DMS53 treated with DMSO at 0.1 percent for 48 hours (cell line): ENCODE measurements at regions not wholly inside any gene's neighbourhood (a gene's known extent, or its start where the extent isn't known, plus 50 kb on each side); places are given as distances from the start of the nearest gene placed in this dataset.
"Not testable (repeated sequence)": the region's sequence is repeated elsewhere in the genome, so short reads cannot be mapped to it uniquely, and the experiment has no call there.

Source experiments
- DNase-seq: peaks from one replicate; lab custom pipeline; 2025; ENCODE audit not compliant: unreplicated experiment; lab: John Stamatoyannopoulos, UW

DNA sequence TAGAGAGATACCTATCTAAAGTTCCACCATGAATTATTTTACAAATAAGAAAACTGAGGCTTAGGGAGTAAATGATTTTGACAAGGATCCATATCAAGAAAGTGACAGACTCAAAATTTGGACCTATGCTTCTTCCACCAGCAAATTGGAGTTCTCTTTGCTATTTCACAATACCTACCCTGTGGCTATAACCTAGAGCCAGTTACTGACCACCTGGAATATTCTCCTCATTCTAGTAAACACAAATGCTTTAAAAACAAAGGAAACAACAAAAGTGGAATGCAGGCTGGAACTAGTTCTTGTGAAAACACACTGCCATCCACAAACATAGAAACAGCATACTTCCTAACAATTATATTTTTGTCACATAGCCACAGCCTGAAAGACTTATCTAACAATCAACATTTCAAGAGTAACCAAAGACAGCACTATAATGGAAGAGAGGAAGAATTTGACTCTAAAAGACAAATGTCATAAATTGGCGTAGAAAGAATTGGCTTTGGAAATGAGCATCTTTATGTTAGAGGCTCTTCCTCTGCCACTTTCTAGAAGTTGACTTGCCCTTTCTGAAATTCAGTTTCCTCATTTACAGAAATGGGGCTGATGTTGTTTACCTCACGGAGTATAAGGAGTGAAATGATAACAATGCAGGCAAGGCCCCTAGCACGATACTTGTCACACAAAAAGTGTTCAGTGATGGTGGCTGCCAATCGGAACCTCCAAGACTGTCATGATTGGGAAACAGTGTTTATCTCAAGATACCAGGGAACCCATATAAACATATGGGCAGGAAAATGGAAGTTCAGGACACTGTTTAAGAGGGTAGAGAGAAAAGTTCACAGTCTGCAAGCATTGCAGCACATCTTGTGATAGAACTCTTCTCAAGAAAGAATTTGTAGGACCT is 138.6 kb upstream of the LGR5 start:
- DNase-seq: no peak

- no peak for DNase-seq
Measured at GRCh38 chr12:71299541-71300376, 139.8 kb upstream of the LGR5 start.

GRCh38 chr12:71297930-71298329 is 140.1 kb upstream of the TSPAN8 start:
- DNase-seq: no peak

DNA sequence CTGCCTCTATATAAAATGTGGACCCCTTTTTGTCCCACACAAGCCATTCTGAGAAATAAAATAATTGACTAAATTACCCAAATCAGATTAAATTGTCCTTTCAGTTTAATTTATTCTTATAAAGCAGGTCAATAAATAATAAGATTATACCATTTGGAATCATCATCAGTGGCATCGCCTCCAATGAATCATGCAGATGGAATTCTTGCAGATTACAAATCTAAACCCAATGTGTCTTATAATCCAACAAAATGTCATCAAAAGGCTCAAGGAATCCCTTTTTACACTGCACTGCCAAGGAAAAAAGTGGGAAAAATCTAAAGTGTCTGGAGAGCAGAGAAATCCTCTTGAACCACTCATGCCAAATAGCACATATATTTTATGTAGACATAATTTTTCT is 138.2 kb upstream of the TSPAN8 start:
- no peak for DNase-seq

GRCh38 chr12:71291746-71292145 is 133.9 kb upstream of the TSPAN8 start:
- no peak for DNase-seq

GRCh38 chr12:71283883-71284282 is 126.1 kb upstream of the TSPAN8 start:
- DNase-seq: no peak

DNA sequence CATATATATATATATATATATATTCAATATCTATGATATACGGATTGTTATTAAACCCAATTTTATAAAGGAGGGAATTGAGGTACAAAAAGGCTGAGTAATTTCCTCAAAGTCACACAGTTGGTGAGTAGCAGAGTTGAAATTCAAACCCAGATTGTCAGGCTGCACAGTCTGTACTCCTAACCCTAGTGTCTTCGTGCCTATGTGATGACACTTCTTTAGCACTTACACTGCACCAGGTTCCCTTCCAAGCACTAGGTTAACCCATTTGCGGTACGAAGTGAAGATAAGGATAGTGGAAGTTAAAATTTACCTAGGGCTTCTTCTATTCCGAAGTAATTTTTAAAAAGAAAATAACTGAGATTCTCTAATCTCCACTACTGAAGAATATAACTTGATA is 125.1 kb upstream of the TSPAN8 start:
- no peak for DNase-seq

- DNase-seq: no peak
Measured at GRCh38 chr12:71282020-71282419, 124.2 kb upstream of the TSPAN8 start.

DNA sequence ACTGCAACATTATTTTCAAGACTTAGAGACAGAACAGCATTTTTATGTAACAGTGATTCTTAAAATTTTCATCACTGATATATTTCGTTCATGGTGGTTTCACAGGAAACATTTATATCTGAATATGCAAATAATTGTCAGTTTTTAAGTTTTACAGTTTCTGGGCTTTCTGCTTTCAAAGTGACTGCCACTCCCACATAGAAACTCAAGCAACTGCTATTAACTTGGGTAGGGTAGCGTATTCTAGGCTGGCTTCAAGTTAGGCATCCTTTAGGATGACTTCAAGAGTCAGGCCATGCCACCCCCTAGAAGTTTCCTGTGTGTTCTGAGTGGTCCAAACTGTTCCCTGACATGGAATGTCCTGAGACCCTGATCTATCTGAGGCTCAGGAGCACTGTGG is 123.6 kb upstream of the TSPAN8 start:
- no peak for DNase-seq

GRCh38 chr12:71277866-71278265 is 120.1 kb upstream of the TSPAN8 start:
- DNase-seq: no peak

DNA sequence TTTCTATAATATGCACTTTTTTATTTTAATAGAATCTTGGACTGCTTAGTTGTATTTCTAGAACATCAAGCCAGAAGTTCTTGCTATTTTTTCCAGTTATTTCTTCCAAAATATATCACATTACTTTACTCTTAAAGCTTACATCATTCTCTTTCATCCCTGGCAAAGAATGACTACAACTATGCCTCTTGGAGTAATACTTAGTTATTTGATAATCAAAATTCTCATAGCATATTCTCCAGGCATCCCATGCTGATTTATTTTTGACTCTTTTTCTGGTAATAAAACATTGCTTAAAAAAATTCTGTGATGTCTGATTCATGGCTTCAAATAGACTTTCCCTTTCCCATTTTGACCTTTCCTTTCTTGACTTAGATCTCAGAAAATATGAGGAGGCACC is 118.7 kb upstream of the TSPAN8 start:
- no peak for DNase-seq

- DNase-seq: not testable (repeated sequence)
Measured at GRCh38 chr12:71270794-71271193, 113.0 kb upstream of the TSPAN8 start.

- no peak for DNase-seq
Measured at GRCh38 chr12:71270057-71270456, 112.3 kb upstream of the TSPAN8 start.

GRCh38 chr12:71269281-71269598 is 111.4 kb upstream of the TSPAN8 start:
- no peak for DNase-seq

GRCh38 chr12:71268598-71269280 is 110.9 kb upstream of the TSPAN8 start:
- DNase-seq: no peak

GRCh38 chr12:71266606-71267005 is 108.8 kb upstream of the TSPAN8 start:
- no peak for DNase-seq

DNA sequence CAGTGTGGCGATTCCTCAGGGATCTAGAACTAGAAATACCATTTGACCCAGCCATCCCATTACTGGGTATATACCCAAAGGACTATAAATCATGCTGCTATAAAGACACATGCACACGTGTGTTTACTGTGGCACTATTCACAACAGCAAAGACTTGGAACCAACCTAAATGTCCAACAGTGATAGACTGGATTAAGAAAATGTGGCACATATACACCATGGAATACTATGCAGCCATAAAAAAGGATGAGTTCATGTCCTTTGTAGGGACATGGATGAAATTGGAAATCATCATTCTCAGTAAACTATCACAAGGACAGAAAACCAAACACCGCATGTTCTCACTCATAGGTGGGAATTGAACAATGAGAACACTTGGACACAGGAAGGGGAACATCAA is 107.9 kb upstream of the TSPAN8 start:
- DNase-seq: not testable (repeated sequence)

GRCh38 chr12:71262466-71262865 is 104.7 kb upstream of the TSPAN8 start:
- DNase-seq: no peak

- DNase-seq: no peak
Measured at GRCh38 chr12:71252473-71252872, 94.7 kb upstream of the TSPAN8 start.

DNA sequence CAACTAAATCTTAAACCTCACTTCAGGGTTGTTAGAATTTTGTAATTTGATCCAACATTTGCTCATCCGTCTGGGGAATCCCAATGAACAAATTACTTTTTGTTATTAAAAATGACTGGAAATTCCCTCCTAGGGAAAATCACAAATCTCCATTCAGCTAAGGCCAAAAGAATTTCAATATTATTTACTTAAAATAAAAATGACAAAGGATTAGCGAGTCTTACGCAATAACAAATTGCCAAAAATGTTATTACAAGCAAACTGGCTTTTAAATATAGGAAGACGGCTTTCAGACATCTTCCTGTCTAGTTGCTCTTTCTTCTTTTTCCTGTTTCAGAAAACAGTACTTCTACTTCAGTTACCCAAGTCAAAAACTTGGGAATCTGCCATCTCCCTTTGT is 92.4 kb upstream of the TSPAN8 start:
- no peak for DNase-seq

GRCh38 chr12:71243370-71243769 is 85.6 kb upstream of the TSPAN8 start:
- DNase-seq: no peak

GRCh38 chr12:71242511-71242910 is 84.7 kb upstream of the TSPAN8 start:
- DNase-seq: no peak
